ENCODE measurements at regions not wholly inside any gene's neighbourhood (a gene's known extent, or its start where the extent isn't known, plus 50 kb on each side); places are given as distances from the start of the nearest gene placed in this dataset.

DNA sequence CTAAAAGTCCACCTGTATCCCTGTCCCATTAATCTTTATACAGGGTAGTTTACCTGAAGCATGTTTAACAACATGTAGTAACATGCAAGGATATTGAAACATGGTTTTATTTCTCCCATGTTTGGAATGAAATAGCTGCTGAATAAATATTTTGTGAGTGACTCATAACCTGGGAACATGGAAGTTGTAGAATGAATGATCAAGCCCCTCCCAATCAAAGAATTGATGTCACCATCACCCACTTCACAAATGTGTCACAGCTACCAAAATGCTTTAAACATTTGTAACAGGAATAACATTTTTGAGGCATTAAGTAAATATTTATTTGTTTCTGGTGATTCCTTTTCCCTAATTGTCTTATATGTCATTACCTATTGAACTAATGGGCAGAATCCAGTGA is 58.9 kb upstream of the TNFAIP3 start:
- TF ChIP-seq CTCF (conservative IDR thresholded peaks at IDR 0.05 in 1 of 2, IDR thresholded peaks at IDR 0.05 in 1 of 2; ENCODE audit: low read depth in 1 of 2, low read length in 2 of 2), result no peak
- TF ChIP-seq EZH2 (IDR thresholded peaks at IDR 0.05; ENCODE audit: low read length, missing control alignments), result no peak
